HepG2 (cell line): ENCODE measurements at regions not wholly inside any gene's neighbourhood (a gene's known extent, or its start where the extent isn't known, plus 50 kb on each side); places are given as distances from the start of the nearest gene placed in this dataset.

ENCODE experiments used
- ATAC-seq: fragments of 200-7000 bp; cut with Tn5 transposase; 3 replicates; pipeline ENCODE4 v1.9.1; 2020; ENCODE audit warnings: mild to moderate bottlenecking, moderate library complexity
- BruUV-seq: library from RNA; stranded (reverse); fragments of 400-500 nt; replicated peaks from 2 replicates; lab custom pipeline; 2021; lab: Mats Ljungman, UMichigan
- CTCF ChIA-PET: fragments of 300-600 bp; formaldehyde crosslinking; extraction: SDS; loops from one replicate; lab custom pipeline; 2021; ENCODE audit warnings: low total read pairs, inconsistent platforms, low intra/inter-chr PET ratio; lab: Yijun Ruan, JAX
- POLR2A ChIA-PET: fragments of 350-600 bp; sonication (Branson Sonifier 250); formaldehyde crosslinking; loops from one replicate; lab custom pipeline; 2020; ENCODE audit warnings: antibody characterized with exemption, inconsistent platforms; lab: Yijun Ruan, JAX
- DNase-seq: peaks from one replicate; pipeline ENCODE4 v3.0.0-alpha.2; 2015; ENCODE audit warnings: low spot score
- FAIRE-seq: peaks from 3 replicates; lab custom pipeline; 2011; peaks lifted over from hg19 to GRCh38; lab: Jason Lieb, UNC
- H2AFZ ChIP-seq: one replicate; pipeline ENCODE4 v1.6.1; 2011; ENCODE audit warnings: low read length, inconsistent platforms
- H3K27ac ChIP-seq: fragments of 300-600 bp; 3 replicates; pipeline ENCODE4 v1.8.0; 2011; ENCODE audit warnings: mixed run types, mild to moderate bottlenecking, mixed read lengths, low read length, inconsistent platforms; ENCODE audit not compliant: insufficient read depth; ENCODE audit errors: extremely low read length
- H3K27me3 ChIP-seq, 2 experiments: fragments of 200-600 bp in 1 of 2; 2 replicates in 1 of 2; 3 replicates in 1 of 2; pipeline versions ENCODE4 v1.6.0 to v1.8.0; 2011; ENCODE audit warnings: low read length in 2 of 2, mild to moderate bottlenecking in 2 of 2, moderate library complexity in 2 of 2, inconsistent platforms in 1 of 2; ENCODE audit not compliant: insufficient read depth in 2 of 2, control insufficient read depth in 1 of 2
- H3K36me3 ChIP-seq, 2 experiments: fragments of 200-600 bp in 1 of 2; replicated peaks in 1 of 2; 2 replicates in 1 of 2; 3 replicates in 1 of 2; pipeline versions ENCODE4 v1.5.1 to v1.8.0; 2011; ENCODE audit warnings: low read length in 2 of 2, inconsistent platforms in 1 of 2; ENCODE audit not compliant: insufficient read depth in 2 of 2, control insufficient read depth in 1 of 2
- H3K4me1 ChIP-seq: 2 replicates; pipeline ENCODE4 v1.5.1; 2012; ENCODE audit warnings: low read length, inconsistent platforms; ENCODE audit not compliant: insufficient read depth
- H3K4me2 ChIP-seq: 2 replicates; pipeline ENCODE4 v1.6.0; 2011; ENCODE audit warnings: low read depth, low read length, inconsistent platforms
- H3K4me3 ChIP-seq, 3 experiments: fragments of 200-600 bp in 1 of 3; sonication (generic), shearing (Covaris generic) in 1 of 3; replicated peaks in 1 of 3; 2 replicates each; pipeline ENCODE4 v1.5.1; 2011 to 2016; ENCODE audit warnings: low read length in 3 of 3, inconsistent platforms in 2 of 3, low read depth in 2 of 3, mild to moderate bottlenecking in 2 of 3, control low read depth in 1 of 3, mixed read lengths in 1 of 3; ENCODE audit not compliant: insufficient read depth in 1 of 3
- H3K79me2 ChIP-seq: one replicate; pipeline ENCODE4 v1.6.1; 2011; ENCODE audit warnings: low read length, inconsistent platforms; ENCODE audit not compliant: insufficient read depth
- H3K9ac ChIP-seq: 2 replicates; pipeline ENCODE4 v1.6.0; 2011; ENCODE audit warnings: mild to moderate bottlenecking, low read depth, low read length, inconsistent platforms; ENCODE audit not compliant: insufficient read depth
- H3K9me3 ChIP-seq: 2 replicates; pipeline ENCODE4 v1.5.1; 2012; ENCODE audit warnings: mild to moderate bottlenecking, low read length
- H4K20me1 ChIP-seq: 2 replicates; pipeline ENCODE4 v1.6.0; 2011; ENCODE audit warnings: inconsistent platforms, mild to moderate bottlenecking, low read length, moderate library complexity; ENCODE audit not compliant: insufficient read depth
- FOXP1 ChIP-seq, 2 experiments: fragments of 450-650 bp in 1 of 2; IDR thresholded peaks; 2 replicates each; pipeline ENCODE4 v1.6.1; 2017 to 2018; ENCODE audit warnings: antibody characterized with exemption in 1 of 2
- MAF1 ChIP-seq: sonication (generic); formaldehyde crosslinking; IDR thresholded peaks from 2 replicates; pipeline ENCODE4 v1.5.0; 2020; ENCODE audit warnings: missing genetic modification reagents, borderline replicate concordance
- MTF2 ChIP-seq: sonication (generic); formaldehyde crosslinking; IDR thresholded peaks from 2 replicates; pipeline ENCODE4 v1.5.0; 2020; ENCODE audit warnings: missing genetic modification reagents, borderline replicate concordance
- RBFOX2 ChIP-seq: fragments of 200-400 bp; formaldehyde crosslinking; IDR thresholded peaks from 2 replicates; pipeline ENCODE4 v1.6.1; 2017; ENCODE audit warnings: low read depth, mild to moderate bottlenecking, low read length
- RFXAP ChIP-seq: sonication (generic); formaldehyde crosslinking; IDR thresholded peaks from 2 replicates; pipeline ENCODE4 v1.4.0; 2020; ENCODE audit warnings: missing genetic modification reagents, borderline replicate concordance
- SMAD3 ChIP-seq: sonication (generic); formaldehyde crosslinking; IDR thresholded peaks from 2 replicates; pipeline ENCODE4 v1.4.0; 2020; ENCODE audit warnings: missing genetic modification reagents
- SOX5 ChIP-seq: IDR thresholded peaks from 2 replicates; pipeline ENCODE4 v1.6.1; 2016; ENCODE audit warnings: borderline replicate concordance
- WIZ ChIP-seq: sonication (generic); formaldehyde crosslinking; IDR thresholded peaks from 2 replicates; pipeline ENCODE4 v1.5.1; 2020; ENCODE audit warnings: mild to moderate bottlenecking, missing genetic modification reagents
- ZBTB39 ChIP-seq: sonication (generic); formaldehyde crosslinking; IDR thresholded peaks from 2 replicates; pipeline ENCODE4 v1.5.0; 2020; ENCODE audit warnings: missing genetic modification reagents
- ZFP37 ChIP-seq: sonication (generic); formaldehyde crosslinking; IDR thresholded peaks from 2 replicates; pipeline ENCODE4 v1.4.0; 2020; ENCODE audit warnings: missing genetic modification reagents, borderline replicate concordance
- ZFP90 ChIP-seq: sonication (generic); formaldehyde crosslinking; IDR thresholded peaks from 2 replicates; pipeline ENCODE4 v1.8.0; 2022; ENCODE audit warnings: missing genetic modification reagents, mild to moderate bottlenecking, inconsistent platforms, borderline replicate concordance
- ZNF317 ChIP-seq: sonication (generic); formaldehyde crosslinking; IDR thresholded peaks from 2 replicates; pipeline ENCODE4 v1.5.0; 2020; ENCODE audit warnings: mild to moderate bottlenecking, missing genetic modification reagents
- ZNF414 ChIP-seq: sonication (generic); formaldehyde crosslinking; IDR thresholded peaks from 2 replicates; pipeline ENCODE4 v1.5.0; 2020; ENCODE audit warnings: missing genetic modification reagents
- ZNF619 ChIP-seq: sonication (generic); formaldehyde crosslinking; IDR thresholded peaks from 2 replicates; pipeline ENCODE4 v1.4.0; 2020; ENCODE audit warnings: mild to moderate bottlenecking, missing genetic modification reagents
- ZNF800 ChIP-seq: sonication (generic); formaldehyde crosslinking; IDR thresholded peaks from 2 replicates; pipeline ENCODE4 v1.4.0; 2020; ENCODE audit warnings: missing genetic modification reagents
- ZNF850 ChIP-seq: sonication (generic); formaldehyde crosslinking; conservative IDR thresholded peaks from 2 replicates; pipeline ENCODE4 v1.9.0; 2021; ENCODE audit warnings: mild to moderate bottlenecking, missing genetic modification reagents
- in situ Hi-C: cut with HindIII; loops from 2 replicates; pipeline ENCODE4 v1.10.0; 2017; ENCODE audit warnings: low pct_unique_long_range_greater_than_20kb; ENCODE audit not compliant: extremely low pct_ligation_motif_present
- intact Hi-C: fragments of 100-400 bp; cut with micrococcal nuclease; formaldehyde crosslinking; loops from one replicate; pipeline ENCODE4 v1.10.0; 2022; ENCODE audit not compliant: unreplicated experiment

GRCh38 chr2:123047186-123047585 is 977.9 kb upstream of the CNTNAP5 start:
- ATAC-seq: no peak
- DNase-seq: no peak
- H3K36me3 ChIP-seq: no peaks in the 10 kb centered on the region
- H3K4me2 ChIP-seq: no peak overlapping the region
- H3K27me3 ChIP-seq: no peaks in the 10 kb centered on the region
- intact Hi-C loops: no loop called here
- in situ Hi-C loops: no loop called here
- no peaks in the 10 kb centered on the region for H3K4me1 ChIP-seq
- H3K9me3 ChIP-seq: peaks cover 47% of the 10 kb centered on the region
- ChIA-PET POLR2A (no interaction called here), CTCF (no interaction called here)
- BruUV-seq: no TSS peak
- no peak overlapping the region for H3K9ac ChIP-seq
- FAIRE-seq: no peak
- no peak for TF ChIP-seq ZFP90 (CRISPR knock-in tag)
- TF ChIP-seq MTF2 (CRISPR knock-in tag): no peak
- no peak for TF ChIP-seq ZBTB39 (CRISPR knock-in tag)
- TF ChIP-seq ZNF317: no peak
- no peak for TF ChIP-seq SOX5 (CRISPR knock-in tag)
- TF ChIP-seq ZFP37: no peak
- TF ChIP-seq ZNF619 (CRISPR knock-in tag): no peak
- no peak for TF ChIP-seq MAF1 (CRISPR knock-in tag)
- TF ChIP-seq ZNF414 (CRISPR knock-in tag): no peak
- TF ChIP-seq ZNF850 (CRISPR knock-in tag): no peak
- no peak for TF ChIP-seq FOXP1 (IDR thresholded peaks at IDR 0.05)
- TF ChIP-seq FOXP1 (CRISPR knock-in tag; IDR thresholded peaks at IDR 0.05): no peak
- no peak for TF ChIP-seq RFXAP (CRISPR knock-in tag)
- no peak for TF ChIP-seq SMAD3 (CRISPR knock-in tag)
- TF ChIP-seq ZNF800 (CRISPR knock-in tag): no peak
- TF ChIP-seq WIZ (CRISPR knock-in tag): no peak
- TF ChIP-seq RBFOX2: no peak
- H3K79me2 ChIP-seq: no peaks in the 10 kb centered on the region
- no peak overlapping the region for H2AFZ ChIP-seq
- no peaks in the 10 kb centered on the region for H4K20me1 ChIP-seq
- H3K27ac ChIP-seq: no peak overlapping the region
- H3K4me3 ChIP-seq: no peak overlapping the region
